SK-N-MC (cell line): ENCODE measurements at regions not wholly inside any gene's neighbourhood (a gene's known extent, or its start where the extent isn't known, plus 50 kb on each side); places are given as distances from the start of the nearest gene placed in this dataset.

Experiments used
- DNase-seq: peaks from one replicate; pipeline ENCODE4 v3.0.0-alpha.2; 2011; ENCODE audit warnings: low read depth, low spot score
- H3K27ac ChIP-seq: fragments of 200-600 bp; sonication (generic); 2 replicates; pipeline ENCODE4 v1.5.1; 2016; ENCODE audit warnings: mixed run types
- H3K36me3 ChIP-seq: fragments of 200-600 bp; sonication (generic); 2 replicates; pipeline ENCODE4 v1.6.1; 2017; ENCODE audit warnings: antibody characterized with exemption, low read length, mixed read lengths; ENCODE audit not compliant: insufficient read depth
- H3K4me3 ChIP-seq: fragments of 200-600 bp; sonication (generic); 2 replicates; pipeline ENCODE4 v1.5.1; 2016
- H3K9ac ChIP-seq: fragments of 200-600 bp; sonication (generic); 2 replicates; pipeline ENCODE4 v1.8.0; 2017; ENCODE audit warnings: mixed run types, mixed read lengths; ENCODE audit not compliant: insufficient read length
- H3K9me3 ChIP-seq: fragments of 200-600 bp; sonication (generic); 2 replicates; pipeline ENCODE4 v1.6.1; 2017; ENCODE audit warnings: low read depth, mild to moderate bottlenecking, antibody characterized with exemption, low read length, moderate library complexity, mixed read lengths
- EZH2 ChIP-seq: fragments of 200-600 bp; sonication (generic); IDR thresholded peaks from one replicate; pipeline ENCODE4 v1.6.1; 2017; ENCODE audit warnings: antibody characterized with exemption
- FOXP2 ChIP-seq: optimal IDR thresholded peaks from 2 replicates; pipeline ENCODE3; 2011; ENCODE audit warnings: mild to moderate bottlenecking, moderate library complexity; ENCODE audit not compliant: insufficient read depth; ENCODE audit errors: extremely low read length, control extremely low read depth
- POLR2AphosphoS5 ChIP-seq: IDR thresholded peaks from 2 replicates; pipeline ENCODE4 v1.6.1; 2012; ENCODE audit warnings: mild to moderate bottlenecking, low read depth, low read length, borderline replicate concordance

DNA sequence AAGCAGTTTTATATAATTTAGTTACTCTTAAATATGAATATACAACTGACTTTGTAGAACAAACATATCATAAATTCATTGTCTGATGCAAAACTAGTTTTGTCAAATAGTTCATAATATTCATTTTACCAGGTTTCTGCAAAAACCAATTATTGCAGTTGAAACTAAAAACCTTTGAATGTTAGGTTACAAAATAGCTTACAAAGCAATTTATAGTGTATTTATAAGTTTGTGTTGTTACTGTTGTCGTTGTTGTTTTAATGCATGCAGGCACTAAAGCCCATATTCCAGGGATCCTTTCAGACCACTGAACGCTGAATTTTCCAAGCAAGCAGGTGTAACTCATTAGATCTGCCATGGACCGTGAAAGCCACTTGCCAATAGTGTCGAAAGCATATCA, 427.6 kb downstream of the ZFHX3 start:
- Histone ChIP-seq H3K27ac (no peak overlapping the region), H3K4me3 (no peak overlapping the region), H3K9me3 (no peaks in the 10 kb centered on the region), H3K36me3 (no peaks in the 10 kb centered on the region), H3K9ac (no peak overlapping the region)
- no peak for DNase-seq
- TF ChIP-seq POLR2AphosphoS5: no peak
- no peak for TF ChIP-seq FOXP2
- TF ChIP-seq EZH2: no peak

DNA sequence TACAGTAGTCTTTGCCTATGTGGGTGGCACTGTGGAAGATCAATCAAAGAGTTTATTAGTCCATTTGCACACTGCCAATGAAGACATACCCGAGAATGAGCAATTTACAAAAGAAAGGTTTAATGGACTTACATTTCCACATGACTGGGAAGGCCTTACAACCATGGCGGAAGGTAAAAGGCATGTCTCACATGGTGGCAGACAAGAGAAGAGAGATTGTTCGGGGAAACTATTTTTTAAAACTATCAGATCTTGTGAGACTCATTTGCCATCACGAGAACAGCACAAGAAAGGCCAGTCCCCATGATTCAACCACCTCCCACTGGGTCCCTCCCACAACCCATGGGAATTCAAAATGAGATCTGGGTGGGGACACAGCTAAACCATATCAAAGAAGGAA, 432.1 kb downstream of the ZFHX3 start:
- H3K9me3 ChIP-seq: no peaks in the 10 kb centered on the region
- no peaks in the 10 kb centered on the region for H3K36me3 ChIP-seq
- H3K27ac ChIP-seq: no peak overlapping the region
- DNase-seq: no peak
- no peak overlapping the region for H3K4me3 ChIP-seq
- no peak for TF ChIP-seq EZH2
- no peak for TF ChIP-seq FOXP2
- TF ChIP-seq POLR2AphosphoS5: no peak
- H3K9ac ChIP-seq: no peak overlapping the region

DNA sequence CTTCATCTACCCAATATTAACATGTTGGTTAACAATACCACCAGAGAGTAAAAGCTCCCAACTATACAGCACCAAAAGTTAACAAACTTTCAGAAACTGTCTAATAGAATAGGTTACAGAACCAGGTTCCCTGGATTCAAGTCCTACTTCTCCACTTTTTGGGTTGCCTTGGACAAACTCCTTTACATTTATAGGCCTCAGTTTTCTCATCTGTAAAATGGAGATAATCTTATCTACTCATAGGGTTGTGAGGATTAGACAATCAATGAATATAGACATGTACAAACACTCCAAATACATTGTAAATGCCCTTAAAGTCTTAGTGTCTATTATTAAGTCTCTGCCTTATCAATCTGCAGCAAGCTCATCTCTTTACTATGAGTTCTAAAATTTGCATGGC, 435.2 kb downstream of the ZFHX3 start:
- Histone ChIP-seq H3K9me3 (no peaks in the 10 kb centered on the region), H3K27ac (no peak overlapping the region), H3K9ac (no peak overlapping the region), H3K4me3 (no peak overlapping the region), H3K36me3 (no peaks in the 10 kb centered on the region)
- DNase-seq: no peak
- TF ChIP-seq EZH2 (no peak), FOXP2 (no peak), POLR2AphosphoS5 (no peak)

DNA sequence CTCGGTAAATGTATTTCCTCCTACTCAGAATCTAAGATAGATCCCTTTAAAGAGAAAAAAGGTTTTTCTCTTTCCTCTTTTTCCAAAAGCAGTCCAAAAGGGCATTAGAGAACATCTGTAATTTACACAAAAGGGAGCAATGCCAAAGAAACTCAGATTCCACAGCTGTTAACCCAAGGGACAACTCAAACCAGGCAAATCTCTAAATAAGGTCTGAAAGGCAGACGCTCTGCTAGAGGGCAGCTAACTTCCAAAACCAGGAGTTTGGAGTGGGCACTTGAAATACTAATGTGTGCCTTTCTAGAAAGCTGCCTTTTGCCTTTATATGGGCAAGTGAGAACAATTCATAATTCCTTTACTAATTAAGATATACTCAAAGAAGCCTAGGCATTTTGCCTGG, 435.7 kb downstream of the ZFHX3 start:
- Histone ChIP-seq H3K4me3 (no peak overlapping the region), H3K36me3 (no peaks in the 10 kb centered on the region), H3K9ac (no peak overlapping the region), H3K27ac (no peak overlapping the region), H3K9me3 (no peaks in the 10 kb centered on the region)
- no peak for DNase-seq
- TF ChIP-seq POLR2AphosphoS5 (no peak), EZH2 (no peak), FOXP2 (no peak)

DNA sequence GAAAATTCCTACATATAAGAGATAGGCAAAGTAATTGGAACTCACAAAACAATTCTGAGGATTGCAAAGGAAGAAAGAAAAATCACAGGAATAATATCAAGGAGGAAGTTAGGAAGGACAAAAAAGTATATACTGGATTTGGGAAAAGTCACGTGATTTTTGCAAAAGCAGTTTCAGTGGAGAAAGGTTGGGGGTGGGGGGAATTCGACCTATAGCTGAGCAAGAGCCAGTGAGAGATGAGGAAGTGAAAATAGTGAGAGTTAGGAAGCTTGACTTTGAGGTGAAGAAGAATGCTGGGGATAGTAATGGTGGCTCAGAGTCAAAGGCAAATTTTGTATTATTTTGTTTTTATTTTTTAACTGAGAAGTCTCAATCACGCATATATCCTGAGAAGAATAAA, 438.0 kb upstream of the PMFBP1 start:
- Histone ChIP-seq H3K9me3 (no peaks in the 10 kb centered on the region), H3K27ac (no peak overlapping the region), H3K4me3 (no peak overlapping the region), H3K36me3 (no peaks in the 10 kb centered on the region), H3K9ac (no peak overlapping the region)
- TF ChIP-seq FOXP2 (no peak), POLR2AphosphoS5 (no peak), EZH2 (no peak)
- no peak for DNase-seq

DNA sequence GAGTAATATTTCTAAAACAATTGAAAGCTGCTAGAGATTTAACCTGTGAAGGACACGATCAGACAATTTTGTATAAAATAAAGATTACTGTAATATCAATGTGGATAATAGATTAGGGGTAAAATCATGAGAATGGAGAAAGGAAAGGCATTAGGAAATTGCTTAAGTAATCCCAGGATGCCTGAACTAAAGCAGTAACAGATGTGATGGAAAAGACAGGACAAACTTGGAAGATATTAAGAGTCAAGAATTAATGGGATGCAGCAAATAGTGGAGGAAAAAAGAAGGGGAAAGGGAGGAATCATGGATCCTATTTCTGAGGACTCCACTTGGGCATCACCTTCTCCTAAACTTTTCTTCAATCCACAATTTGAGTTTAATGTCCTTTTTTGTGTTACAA, 437.1 kb upstream of the PMFBP1 start:
- Histone ChIP-seq H3K9me3 (no peaks in the 10 kb centered on the region), H3K27ac (no peak overlapping the region), H3K36me3 (no peaks in the 10 kb centered on the region), H3K4me3 (no peak overlapping the region), H3K9ac (no peak overlapping the region)
- no peak for DNase-seq
- TF ChIP-seq FOXP2 (no peak), EZH2 (no peak), POLR2AphosphoS5 (no peak)

DNA sequence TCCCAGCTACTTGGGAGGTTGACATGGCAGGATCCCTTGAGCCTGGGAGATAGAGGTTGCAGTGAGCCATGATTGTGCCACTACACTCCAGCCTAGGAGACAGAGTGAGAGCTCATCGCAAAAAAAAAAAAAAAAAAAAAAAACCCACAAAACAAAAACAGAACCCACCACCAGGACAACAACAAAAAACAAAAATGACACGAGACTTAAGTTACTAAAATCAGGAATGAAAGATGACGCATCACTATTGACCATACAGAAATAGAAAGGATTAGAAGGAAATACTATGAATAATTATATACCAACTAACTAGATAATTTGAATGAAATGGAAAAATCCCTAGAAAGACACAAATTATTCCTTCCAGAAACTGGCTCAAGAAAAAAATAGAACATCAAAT, 432.4 kb upstream of the PMFBP1 start:
- Histone ChIP-seq H3K4me3 (no peak overlapping the region), H3K36me3 (no peaks in the 10 kb centered on the region), H3K27ac (no peak overlapping the region), H3K9ac (no peak overlapping the region), H3K9me3 (no peaks in the 10 kb centered on the region)
- TF ChIP-seq FOXP2 (no peak), POLR2AphosphoS5 (no peak), EZH2 (no peak)
- no peak for DNase-seq

DNA sequence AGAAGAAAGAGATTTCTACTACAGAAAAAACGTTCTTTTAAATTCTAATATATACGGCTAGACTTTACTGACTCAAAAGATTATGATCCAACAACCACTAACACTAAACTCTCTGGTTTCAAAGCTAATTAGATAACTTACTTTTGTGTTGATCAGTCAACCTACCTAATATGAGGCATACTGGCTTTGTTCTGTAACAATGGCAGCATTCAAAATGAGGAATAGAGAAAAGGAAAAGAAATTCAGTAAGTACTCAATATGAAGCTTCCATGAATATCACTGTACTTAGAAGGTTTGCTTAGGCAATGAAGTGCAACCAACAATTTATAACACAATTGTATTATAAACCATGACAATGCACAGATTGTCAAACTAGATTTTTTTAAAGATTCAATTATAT, 430.5 kb upstream of the PMFBP1 start:
- no peak for TF ChIP-seq FOXP2
- TF ChIP-seq EZH2: no peak
- no peak for TF ChIP-seq POLR2AphosphoS5
- no peak for DNase-seq
- Histone ChIP-seq H3K9ac (no peak overlapping the region), H3K27ac (no peak overlapping the region), H3K36me3 (no peaks in the 10 kb centered on the region), H3K9me3 (no peaks in the 10 kb centered on the region), H3K4me3 (no peak overlapping the region)

DNA sequence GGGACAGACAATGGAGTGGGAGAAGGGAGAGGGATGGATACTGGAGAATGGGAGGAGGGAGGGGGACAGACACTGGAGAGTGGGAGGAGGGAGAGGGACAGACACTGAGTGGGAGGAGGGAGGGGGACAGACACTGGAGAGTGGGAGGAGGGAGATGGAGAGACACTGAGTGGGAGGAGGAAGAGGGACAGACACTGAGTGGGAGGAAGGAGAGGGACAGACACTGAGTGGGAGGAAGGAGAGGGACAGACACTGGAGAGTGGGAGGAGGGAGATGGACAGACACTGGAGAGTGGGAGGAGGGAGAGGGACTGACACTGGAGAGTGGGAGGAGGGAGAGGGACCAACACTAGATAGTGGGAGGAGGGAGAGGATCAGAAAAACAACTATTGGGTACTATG, 426.7 kb upstream of the PMFBP1 start:
- Histone ChIP-seq H3K27ac (no peak overlapping the region), H3K36me3 (no peaks in the 10 kb centered on the region)
- no peak for TF ChIP-seq POLR2AphosphoS5
- no peak for TF ChIP-seq EZH2
- no peak for TF ChIP-seq FOXP2

More for the DNA sequence above, 426.7 kb upstream of the PMFBP1 start:
- no peak for DNase-seq
- H3K4me3 ChIP-seq: no peak overlapping the region
- no peaks in the 10 kb centered on the region for H3K9me3 ChIP-seq
- no peak overlapping the region for H3K9ac ChIP-seq
